CD4-positive, alpha-beta T cell treated with Interleukin-17A for 4 hours (primary cell): ENCODE measurements at regions not wholly inside any gene's neighbourhood (a gene's known extent, or its start where the extent isn't known, plus 50 kb on each side); places are given as distances from the start of the nearest gene placed in this dataset.
"Not testable (repeated sequence)": the region's sequence is repeated elsewhere in the genome, so short reads cannot be mapped to it uniquely, and the experiment has no call there.

Experiments
- DNase-seq: peaks from one replicate; pipeline ENCODE4 v3.0.0-alpha.2; 2020; ENCODE audit warnings: mixed read lengths

- DNase-seq, result no peak
Measured at GRCh38 chr9:81058782-81059181, 630.6 kb downstream of the TLE1 start.

- DNase-seq, result no peak
Measured at GRCh38 chr9:81053298-81054025, 635.9 kb downstream of the TLE1 start.

GRCh38 chr9:81052846-81053245 lies 636.5 kb downstream of the TLE1 start:
- no peak for DNase-seq

GRCh38 chr9:81047280-81047679 lies 642.1 kb downstream of the TLE1 start:
- no peak for DNase-seq

- DNase-seq, result no peak
Measured at GRCh38 chr9:81045658-81046057, 643.7 kb downstream of the TLE1 start.

- no peak for DNase-seq
Measured at GRCh38 chr9:81037889-81038288, 651.5 kb downstream of the TLE1 start.

- DNase-seq, result no peak
Measured at GRCh38 chr9:81035601-81036000, 653.7 kb downstream of the TLE1 start.

GRCh38 chr9:81035171-81035570 lies 654.2 kb downstream of the TLE1 start:
- no peak for DNase-seq

- no peak for DNase-seq
Measured at GRCh38 chr9:81032831-81033230, 656.5 kb downstream of the TLE1 start.

GRCh38 chr9:81032030-81032572 lies 657.2 kb downstream of the TLE1 start:
- DNase-seq, result no peak

- no peak for DNase-seq
Measured at GRCh38 chr9:81031422-81032029, 657.8 kb downstream of the TLE1 start.

- DNase-seq, result no peak
Measured at GRCh38 chr9:81030027-81030426, 659.3 kb downstream of the TLE1 start.

GRCh38 chr9:81028504-81028903 lies 660.8 kb downstream of the TLE1 start:
- DNase-seq, result no peak

GRCh38 chr9:81022177-81022576 lies 667.2 kb downstream of the TLE1 start:
- no peak for DNase-seq

- DNase-seq, result not testable (repeated sequence)
Measured at GRCh38 chr9:81014945-81015344, 674.4 kb downstream of the TLE1 start.

GRCh38 chr9:81013191-81013590 lies 676.2 kb downstream of the TLE1 start:
- DNase-seq, result not testable (repeated sequence)

- DNase-seq, result no peak
Measured at GRCh38 chr9:81002906-81003305, 686.4 kb downstream of the TLE1 start.

- peak; percentile 3 for DNase-seq
Measured at GRCh38 chr9:81002242-81002641, 687.1 kb downstream of the TLE1 start.

GRCh38 chr9:80995759-80996158 lies 693.6 kb downstream of the TLE1 start:
- no peak for DNase-seq

GRCh38 chr9:80994892-80995291 lies 694.5 kb downstream of the TLE1 start:
- no peak for DNase-seq

GRCh38 chr9:80985595-80985994 lies 703.8 kb downstream of the TLE1 start:
- DNase-seq, result not testable (repeated sequence)

GRCh38 chr9:80976403-80976802 lies 712.9 kb downstream of the TLE1 start:
- DNase-seq, result no peak

- not testable (repeated sequence) for DNase-seq
Measured at GRCh38 chr9:80970377-80970776, 719.0 kb downstream of the TLE1 start.

GRCh38 chr9:80968611-80969010 lies 720.7 kb downstream of the TLE1 start:
- DNase-seq, result no peak
